ENCODE measurements at regions not wholly inside any gene's neighbourhood (a gene's known extent, or its start where the extent isn't known, plus 50 kb on each side); places are given as distances from the start of the nearest gene placed in this dataset.

DNA sequence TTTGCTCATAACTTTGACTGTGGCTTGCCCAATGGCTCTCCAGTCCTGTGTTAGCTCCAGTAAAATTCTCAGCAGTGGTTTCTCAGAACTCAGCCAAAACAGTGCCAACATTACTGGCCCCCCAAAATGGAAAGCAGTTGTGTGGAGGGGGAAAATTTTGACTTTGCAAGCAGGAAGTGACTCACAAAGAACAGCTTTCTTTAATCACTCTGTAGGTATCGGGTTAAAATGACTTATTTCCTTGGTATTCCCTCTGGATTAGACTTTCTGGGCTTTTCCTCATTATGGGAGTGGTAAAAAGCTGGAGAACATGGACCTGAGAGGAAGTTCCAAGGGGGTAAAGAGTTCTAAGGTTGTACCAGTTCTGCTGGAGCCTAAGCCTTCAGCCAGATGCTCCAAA, 175.7 kb upstream of the RND3 start:
- no peaks in the 10 kb centered on the region for H3K9me3 ChIP-seq
- intact Hi-C loops (cut with DNase I), result no loop called here
- TF ChIP-seq, protein P1, sequence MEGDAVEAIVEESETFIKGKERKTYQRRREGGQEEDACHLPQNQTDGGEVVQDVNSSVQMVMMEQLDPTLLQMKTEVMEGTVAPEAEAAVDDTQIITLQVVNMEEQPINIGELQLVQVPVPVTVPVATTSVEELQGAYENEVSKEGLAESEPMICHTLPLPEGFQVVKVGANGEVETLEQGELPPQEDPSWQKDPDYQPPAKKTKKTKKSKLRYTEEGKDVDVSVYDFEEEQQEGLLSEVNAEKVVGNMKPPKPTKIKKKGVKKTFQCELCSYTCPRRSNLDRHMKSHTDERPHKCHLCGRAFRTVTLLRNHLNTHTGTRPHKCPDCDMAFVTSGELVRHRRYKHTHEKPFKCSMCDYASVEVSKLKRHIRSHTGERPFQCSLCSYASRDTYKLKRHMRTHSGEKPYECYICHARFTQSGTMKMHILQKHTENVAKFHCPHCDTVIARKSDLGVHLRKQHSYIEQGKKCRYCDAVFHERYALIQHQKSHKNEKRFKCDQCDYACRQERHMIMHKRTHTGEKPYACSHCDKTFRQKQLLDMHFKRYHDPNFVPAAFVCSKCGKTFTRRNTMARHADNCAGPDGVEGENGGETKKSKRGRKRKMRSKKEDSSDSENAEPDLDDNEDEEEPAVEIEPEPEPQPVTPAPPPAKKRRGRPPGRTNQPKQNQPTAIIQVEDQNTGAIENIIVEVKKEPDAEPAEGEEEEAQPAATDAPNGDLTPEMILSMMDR (IDR thresholded peaks at IDR 0.05), result no peak

DNA sequence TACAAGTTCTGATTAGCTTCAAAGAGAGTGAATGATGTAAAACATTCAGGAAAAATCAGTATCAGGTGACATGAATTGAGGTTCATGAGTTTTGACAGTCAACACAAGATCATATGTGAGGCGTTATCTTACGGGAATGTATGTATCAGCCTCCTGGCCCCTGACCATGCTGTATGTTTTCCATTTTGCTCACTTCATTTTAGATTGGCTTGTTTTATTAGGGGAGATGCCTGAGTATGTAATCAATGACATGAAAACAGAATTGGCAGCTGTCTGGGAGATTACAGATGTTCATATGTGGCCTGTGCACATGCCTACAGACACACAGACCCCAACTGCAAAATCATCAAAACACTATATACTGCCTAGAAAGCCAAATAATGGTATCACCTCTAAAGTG, 168.5 kb upstream of the RND3 start:
- ATAC-seq (no peak), DNase-seq (no peak)
- Histone ChIP-seq H3K36me3 (no peaks in the 10 kb centered on the region), H3K4me1 (no peaks in the 10 kb centered on the region), H3K9me3 (no peaks in the 10 kb centered on the region), H3K4me3 (no peak overlapping the region), H3K27me3 (ENCODE audit: low read depth) (no peaks in the 10 kb centered on the region), H3K27ac (no peak overlapping the region)
- intact Hi-C loops (cut with DNase I), result no loop called here
- TF ChIP-seq, protein P1 (IDR thresholded peaks at IDR 0.05), result no peak

More for the DNA sequence above, 175.7 kb upstream of the RND3 start:
- Histone ChIP-seq H3K4me3 (no peak overlapping the region), H3K27me3 (ENCODE audit: low read depth) (no peaks in the 10 kb centered on the region), H3K27ac (no peak overlapping the region), H3K4me1 (no peaks in the 10 kb centered on the region), H3K36me3 (no peaks in the 10 kb centered on the region)
- ATAC-seq (no peak), DNase-seq (no peak)

DNA sequence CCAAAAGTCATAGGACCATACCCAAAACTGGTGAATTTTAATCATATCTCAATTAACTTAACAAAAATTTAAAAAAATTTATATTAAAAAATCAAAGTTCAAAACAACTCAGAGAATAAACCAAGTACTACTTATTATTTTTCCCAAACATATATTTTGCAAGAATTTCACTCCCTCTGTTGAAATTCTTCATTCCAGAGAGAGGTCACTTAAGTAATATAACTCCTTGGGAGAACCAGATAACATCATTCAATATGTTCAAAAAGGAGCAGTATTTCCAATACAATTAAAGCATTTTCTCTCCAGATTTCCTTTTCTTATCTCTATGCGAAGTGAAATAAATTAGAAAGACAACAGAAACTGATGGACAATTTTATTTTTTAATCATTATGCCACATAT, 165.9 kb upstream of the RND3 start:
- intact Hi-C loops (cut with DNase I), result no loop called here
- Histone ChIP-seq H3K4me1 (no peaks in the 10 kb centered on the region), H3K27ac (no peak overlapping the region), H3K4me3 (no peak overlapping the region), H3K9me3 (no peaks in the 10 kb centered on the region), H3K27me3 (ENCODE audit: low read depth) (no peaks in the 10 kb centered on the region), H3K36me3 (no peaks in the 10 kb centered on the region)
- ATAC-seq (no peak), DNase-seq (no peak)
- TF ChIP-seq, protein P1 (IDR thresholded peaks at IDR 0.05), result no peak

DNA sequence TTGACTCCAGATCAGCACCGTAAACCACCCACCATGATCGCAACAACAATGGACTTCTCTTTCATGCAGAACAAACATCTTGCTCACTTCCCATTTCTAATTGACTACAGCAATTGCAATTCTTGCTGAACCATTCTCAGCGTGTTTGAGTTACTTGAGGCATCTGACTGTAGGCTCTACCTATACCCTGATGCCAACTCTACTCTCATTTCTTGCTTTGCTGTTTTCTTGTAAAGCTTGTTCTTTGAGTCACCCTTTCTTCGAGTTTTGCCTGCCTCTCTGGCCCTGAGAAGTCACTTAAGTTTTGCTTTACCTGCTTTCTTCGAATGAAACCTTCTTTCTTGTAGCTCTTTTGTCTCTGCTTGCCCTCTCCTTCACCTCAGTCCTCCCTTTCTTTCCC, 160.5 kb upstream of the RND3 start:
- no peak overlapping the region for H3K4me3 ChIP-seq
- no peaks in the 10 kb centered on the region for H3K27me3 ChIP-seq (ENCODE audit: low read depth)
- TF ChIP-seq, protein P1 (IDR thresholded peaks at IDR 0.05), result no peak
- intact Hi-C loops (cut with DNase I), result no loop called here
- H3K36me3 ChIP-seq, result no peaks in the 10 kb centered on the region
- no peak overlapping the region for H3K27ac ChIP-seq
- DNase-seq (no peak), ATAC-seq (no peak)
- no peaks in the 10 kb centered on the region for H3K4me1 ChIP-seq
- no peaks in the 10 kb centered on the region for H3K9me3 ChIP-seq

DNA sequence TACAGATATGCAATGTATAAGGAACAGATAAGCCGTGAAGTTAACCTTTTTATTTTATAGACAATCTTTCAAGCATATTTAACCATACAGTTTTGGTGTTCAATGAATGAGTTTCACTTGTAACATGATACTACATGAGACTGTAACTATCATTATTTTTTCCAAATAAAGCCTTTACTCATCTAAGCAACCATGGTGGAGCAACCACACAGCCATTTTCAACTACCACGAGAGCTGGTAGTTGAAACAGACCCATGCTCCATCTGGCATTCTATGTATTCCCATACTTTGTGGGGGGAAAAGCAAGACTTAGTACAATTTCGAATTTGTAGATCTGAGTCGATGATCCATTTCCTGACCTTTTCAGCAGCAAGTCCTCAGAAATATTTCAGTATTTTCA, 159.3 kb upstream of the RND3 start:
- H3K4me1 ChIP-seq, result no peaks in the 10 kb centered on the region
- no peaks in the 10 kb centered on the region for H3K9me3 ChIP-seq
- H3K27ac ChIP-seq, result no peak overlapping the region
- H3K36me3 ChIP-seq, result no peaks in the 10 kb centered on the region
- intact Hi-C loops (cut with DNase I), result no loop called here
- H3K4me3 ChIP-seq, result no peak overlapping the region
- TF ChIP-seq, protein P1 (IDR thresholded peaks at IDR 0.05), result no peak
- ATAC-seq (no peak), DNase-seq (no peak)
- H3K27me3 ChIP-seq (ENCODE audit: low read depth), result no peaks in the 10 kb centered on the region

Measured in lower lobe of right lung (tissue), 2 donors.